Prostate gland (tissue), 2 donors: ENCODE measurements at regions not wholly inside any gene's neighbourhood (a gene's known extent, or its start where the extent isn't known, plus 50 kb on each side); places are given as distances from the start of the nearest gene placed in this dataset.

ENCODE experiments used
- DNase-seq: peaks from one replicate; pipeline ENCODE4 v3.0.0-alpha.2; 2019; ENCODE audit warnings: low spot score
- H3K27ac ChIP-seq, 2 donors: fragments of 200-600 bp; sonication (generic); 2 replicates each; pipeline ENCODE4 v1.5.1; 2017 to 2019
- H3K27me3 ChIP-seq: fragments of 200-600 bp; sonication (generic); replicated peaks from 2 replicates; pipeline ENCODE4 v1.5.1; 2019; ENCODE audit not compliant: insufficient read depth
- H3K36me3 ChIP-seq, 2 donors: fragments of 200-600 bp; sonication (generic); 1 replicate in 1 of 2; 2 replicates in 1 of 2; pipeline versions ENCODE4 v1.5.1 to v1.8.1; 2017 to 2019
- H3K4me1 ChIP-seq: fragments of 200-600 bp; sonication (generic); replicated peaks from 2 replicates; pipeline ENCODE4 v1.5.1; 2019
- H3K4me3 ChIP-seq, 2 donors: fragments of 200-600 bp; sonication (generic); 2 replicates each; pipeline ENCODE4 v1.5.1; 2017 to 2019
- H3K9me3 ChIP-seq: fragments of 200-600 bp; sonication (generic); 2 replicates; pipeline ENCODE4 v1.5.1; 2017
- POLR2A ChIP-seq: fragments of 450-650 bp; IDR thresholded peaks from one replicate; pipeline ENCODE4 v1.6.1; 2016; ENCODE audit warnings: antibody characterized with exemption, mild to moderate bottlenecking
- POLR2AphosphoS5 ChIP-seq: sonication (generic); formaldehyde crosslinking; IDR thresholded peaks from one replicate; pipeline ENCODE4 v1.6.1; 2017; ENCODE audit warnings: antibody characterized with exemption
- WGBS: methylation state at CpG from one replicate; pipeline ENCODE4 v1.1.5; 2018; 5-methylcytosine and 5-hydroxymethylcytosine counted together
- intact Hi-C: fragments of 100-400 bp; cut with DNase I; formaldehyde crosslinking; loops from one replicate; pipeline ENCODE4 v1.14.2; 2022
- TF ChIP-seq, protein P1 (sequence below), 4 experiments: fragments of 200-600 bp in 2 of 4; fragments of 450-650 bp in 2 of 4; sonication (generic) in 2 of 4; IDR thresholded peaks; 1 replicate in 3 of 4; 2 replicates in 1 of 4; pipeline ENCODE4 v1.5.1; 2016 to 2019; ENCODE audit warnings: antibody characterized with exemption in 4 of 4, mild to moderate bottlenecking in 2 of 4, moderate library complexity in 2 of 4

GRCh38 chr5:68381060-68381459 lies 165.5 kb downstream of the PIK3R1 start:
- H3K4me3 ChIP-seq: no peak overlapping the region
- H3K27ac ChIP-seq: no peak overlapping the region
- intact Hi-C loops: no loop called here
- H3K9me3 ChIP-seq: no peaks in the 10 kb centered on the region
- DNase-seq: no peak
- TF ChIP-seq POLR2A (no peak), POLR2AphosphoS5 (no peak)
- TF ChIP-seq, protein P1, sequence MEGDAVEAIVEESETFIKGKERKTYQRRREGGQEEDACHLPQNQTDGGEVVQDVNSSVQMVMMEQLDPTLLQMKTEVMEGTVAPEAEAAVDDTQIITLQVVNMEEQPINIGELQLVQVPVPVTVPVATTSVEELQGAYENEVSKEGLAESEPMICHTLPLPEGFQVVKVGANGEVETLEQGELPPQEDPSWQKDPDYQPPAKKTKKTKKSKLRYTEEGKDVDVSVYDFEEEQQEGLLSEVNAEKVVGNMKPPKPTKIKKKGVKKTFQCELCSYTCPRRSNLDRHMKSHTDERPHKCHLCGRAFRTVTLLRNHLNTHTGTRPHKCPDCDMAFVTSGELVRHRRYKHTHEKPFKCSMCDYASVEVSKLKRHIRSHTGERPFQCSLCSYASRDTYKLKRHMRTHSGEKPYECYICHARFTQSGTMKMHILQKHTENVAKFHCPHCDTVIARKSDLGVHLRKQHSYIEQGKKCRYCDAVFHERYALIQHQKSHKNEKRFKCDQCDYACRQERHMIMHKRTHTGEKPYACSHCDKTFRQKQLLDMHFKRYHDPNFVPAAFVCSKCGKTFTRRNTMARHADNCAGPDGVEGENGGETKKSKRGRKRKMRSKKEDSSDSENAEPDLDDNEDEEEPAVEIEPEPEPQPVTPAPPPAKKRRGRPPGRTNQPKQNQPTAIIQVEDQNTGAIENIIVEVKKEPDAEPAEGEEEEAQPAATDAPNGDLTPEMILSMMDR (IDR thresholded peaks at IDR 0.05): no peak
- no peaks in the 10 kb centered on the region for H3K36me3 ChIP-seq
- no peaks in the 10 kb centered on the region for H3K27me3 ChIP-seq
- 83% methylated on average over 3 of the region's 3 CpGs for WGBS
- no peaks in the 10 kb centered on the region for H3K4me1 ChIP-seq

- no peak for DNase-seq
- Histone ChIP-seq H3K36me3 (no peaks in the 10 kb centered on the region), H3K27ac (peak overlapping the region in 1 of 2 donors; percentile 14), H3K27me3 (no peaks in the 10 kb centered on the region), H3K9me3 (no peaks in the 10 kb centered on the region), H3K4me1 (no peaks in the 10 kb centered on the region), H3K4me3 (no peak overlapping the region)
- intact Hi-C loops: no loop called here
- TF ChIP-seq POLR2A (no peak), POLR2AphosphoS5 (peak; percentile 52)
- 41% methylated on average over 3 of the region's 3 CpGs for WGBS
Observed at GRCh38 chr5:68381909-68382308, 166.4 kb downstream of the PIK3R1 start.

DNA sequence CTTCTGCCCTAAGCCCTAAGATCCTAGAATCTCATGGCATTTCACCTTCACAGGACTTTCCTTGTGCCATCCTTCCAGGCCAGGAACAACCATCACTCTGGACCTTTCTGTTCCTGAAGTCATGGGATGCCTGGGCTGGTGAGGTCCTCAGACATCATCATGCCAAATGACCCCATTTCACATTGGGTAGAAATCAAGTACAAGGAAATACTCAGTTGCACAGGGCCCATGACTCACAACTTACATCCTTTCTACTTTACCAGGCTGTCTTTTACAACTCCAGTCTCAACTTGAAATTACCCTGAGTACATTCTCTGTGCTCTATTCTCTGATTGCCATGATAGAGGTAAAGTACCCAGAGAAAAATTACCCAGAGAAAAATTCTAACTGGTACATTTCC lies 167.1 kb downstream of the PIK3R1 start:
- Histone ChIP-seq H3K27me3 (no peaks in the 10 kb centered on the region), H3K4me1 (no peaks in the 10 kb centered on the region), H3K4me3 (no peak overlapping the region), H3K27ac (no peak overlapping the region), H3K36me3 (no peaks in the 10 kb centered on the region), H3K9me3 (no peaks in the 10 kb centered on the region)
- intact Hi-C loops: no loop called here
- TF ChIP-seq, protein P1 (IDR thresholded peaks at IDR 0.05): no peak
- TF ChIP-seq POLR2A (no peak), POLR2AphosphoS5 (no peak)
- DNase-seq: no peak

DNA sequence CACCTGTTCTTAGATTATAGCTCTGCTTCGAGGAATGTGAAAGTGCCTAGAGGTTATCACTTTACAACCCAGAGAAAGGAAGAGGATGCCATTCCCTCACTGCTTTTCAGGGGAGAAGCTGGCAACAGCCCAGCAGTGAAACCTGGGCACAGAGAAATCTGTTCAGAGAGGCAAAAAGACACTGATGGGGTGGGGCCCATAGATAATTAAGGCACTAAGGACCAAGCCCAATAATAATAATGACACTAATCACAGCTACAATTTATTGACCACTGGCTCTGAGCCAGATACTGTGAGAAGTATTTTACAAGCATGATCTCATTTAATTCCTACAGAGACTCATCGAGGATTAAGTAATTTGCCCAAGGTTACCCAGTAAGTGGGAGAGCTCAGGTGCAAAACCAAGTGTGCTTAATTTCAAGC lies 168.3 kb downstream of the PIK3R1 start:
- no peaks in the 10 kb centered on the region for H3K27me3 ChIP-seq
- H3K4me3 ChIP-seq: no peak overlapping the region
- DNase-seq: no peak
- no peaks in the 10 kb centered on the region for H3K4me1 ChIP-seq
- no peak overlapping the region for H3K27ac ChIP-seq
- no peaks in the 10 kb centered on the region for H3K9me3 ChIP-seq
- no peaks in the 10 kb centered on the region for H3K36me3 ChIP-seq
- intact Hi-C loops: no loop called here
- no peak for TF ChIP-seq POLR2A
- 53% methylated on average over 2 of the region's 2 CpGs for WGBS

- no peaks in the 10 kb centered on the region for H3K4me1 ChIP-seq
- no peaks in the 10 kb centered on the region for H3K27me3 ChIP-seq
- DNase-seq: no peak
- intact Hi-C loops: no loop called here
- H3K27ac ChIP-seq: no peak overlapping the region
- WGBS: 96% methylated on average over 2 of the region's 2 CpGs
- H3K4me3 ChIP-seq: no peak overlapping the region
- TF ChIP-seq, protein P1 (IDR thresholded peaks at IDR 0.05): no peak
- TF ChIP-seq POLR2AphosphoS5 (no peak), POLR2A (no peak)
- no peaks in the 10 kb centered on the region for H3K9me3 ChIP-seq
- H3K36me3 ChIP-seq: no peaks in the 10 kb centered on the region
Observed at GRCh38 chr5:68384936-68385594, 169.5 kb downstream of the PIK3R1 start.

GRCh38 chr5:68385936-68386335 lies 170.4 kb downstream of the PIK3R1 start:
- H3K27ac ChIP-seq: no peak overlapping the region
- no peaks in the 10 kb centered on the region for H3K36me3 ChIP-seq
- H3K27me3 ChIP-seq: no peaks in the 10 kb centered on the region
- intact Hi-C loops: no loop called here
- H3K9me3 ChIP-seq: no peaks in the 10 kb centered on the region
- H3K4me1 ChIP-seq: no peaks in the 10 kb centered on the region
- DNase-seq: no peak
- no peak overlapping the region for H3K4me3 ChIP-seq
- WGBS: 77% methylated on average over 2 of the region's 2 CpGs
- TF ChIP-seq POLR2A (no peak), POLR2AphosphoS5 (no peak)
- TF ChIP-seq, protein P1 (IDR thresholded peaks at IDR 0.05): no peak
